C4-2B (cell line): ENCODE measurements at regions not wholly inside any gene's neighbourhood (a gene's known extent, or its start where the extent isn't known, plus 50 kb on each side); places are given as distances from the start of the nearest gene placed in this dataset.

ENCODE experiments used
- H3K27ac ChIP-seq: fragments of 450-650 bp; 2 replicates; pipeline ENCODE4 v1.5.1; 2017
- CTCF ChIP-seq: fragments of 450-650 bp; conservative IDR thresholded peaks from 2 replicates; pipeline ENCODE4 v1.5.1; 2017; ENCODE audit warnings: mild to moderate bottlenecking
- ZFX ChIP-seq: fragments of 450-650 bp; IDR thresholded peaks from 2 replicates; pipeline ENCODE4 v1.6.1; 2017

GRCh38 chr3:43995547-43996378 lies 245.9 kb upstream of the TOPAZ1 start:
- H3K27ac ChIP-seq, result no peak overlapping the region
- TF ChIP-seq CTCF (no peak), ZFX (no peak)

GRCh38 chr3:43996379-43997301 lies 245.0 kb upstream of the TOPAZ1 start:
- TF ChIP-seq CTCF, result peak; percentile 32
- TF ChIP-seq ZFX, result no peak
- no peak overlapping the region for H3K27ac ChIP-seq

GRCh38 chr3:43997316-43997715 lies 244.4 kb upstream of the TOPAZ1 start:
- TF ChIP-seq ZFX (no peak), CTCF (no peak)
- no peak overlapping the region for H3K27ac ChIP-seq

- no peak for TF ChIP-seq ZFX
- TF ChIP-seq CTCF, result no peak
- H3K27ac ChIP-seq, result no peak overlapping the region
These were observed 243.8 kb upstream of the TOPAZ1 start for GRCh38 chr3:43997788-43998369.

GRCh38 chr3:43998370-43998835 lies 243.3 kb upstream of the TOPAZ1 start:
- H3K27ac ChIP-seq, result no peak overlapping the region
- no peak for TF ChIP-seq CTCF
- TF ChIP-seq ZFX, result no peak

GRCh38 chr3:43998836-43999727 lies 242.6 kb upstream of the TOPAZ1 start:
- no peak overlapping the region for H3K27ac ChIP-seq
- TF ChIP-seq CTCF, result no peak
- TF ChIP-seq ZFX, result no peak
